Breast epithelium (tissue), 3 donors: ENCODE measurements at regions not wholly inside any gene's neighbourhood (a gene's known extent, or its start where the extent isn't known, plus 50 kb on each side); places are given as distances from the start of the nearest gene placed in this dataset.

ENCODE experiments used
- CTCF ChIP-seq, 3 donors: fragments of 450-650 bp; IDR thresholded peaks; one replicate each; pipeline ENCODE4 v1.5.1; 2016 to 2017; ENCODE audit warnings: antibody characterized with exemption in 3 of 3, mild to moderate bottlenecking in 3 of 3, moderate library complexity in 3 of 3
- POLR2AphosphoS5 ChIP-seq, 3 donors: sonication (generic); formaldehyde crosslinking; IDR thresholded peaks; one replicate each; pipeline ENCODE4 v1.6.1; 2017; ENCODE audit warnings: antibody characterized with exemption in 3 of 3

- TF ChIP-seq CTCF (IDR thresholded peaks at IDR 0.05) (no peak), POLR2AphosphoS5 (IDR thresholded peaks at IDR 0.05) (no peak)
Measured at GRCh38 chr10:29089091-29089490, 199.8 kb upstream of the LYZL1 start.
